ENCODE measurements at regions not wholly inside any gene's neighbourhood (a gene's known extent, or its start where the extent isn't known, plus 50 kb on each side); places are given as distances from the start of the nearest gene placed in this dataset.
"Not testable (repeated sequence)": the region's sequence is repeated elsewhere in the genome, so short reads cannot be mapped to it uniquely, and the experiment has no call there.

DNA sequence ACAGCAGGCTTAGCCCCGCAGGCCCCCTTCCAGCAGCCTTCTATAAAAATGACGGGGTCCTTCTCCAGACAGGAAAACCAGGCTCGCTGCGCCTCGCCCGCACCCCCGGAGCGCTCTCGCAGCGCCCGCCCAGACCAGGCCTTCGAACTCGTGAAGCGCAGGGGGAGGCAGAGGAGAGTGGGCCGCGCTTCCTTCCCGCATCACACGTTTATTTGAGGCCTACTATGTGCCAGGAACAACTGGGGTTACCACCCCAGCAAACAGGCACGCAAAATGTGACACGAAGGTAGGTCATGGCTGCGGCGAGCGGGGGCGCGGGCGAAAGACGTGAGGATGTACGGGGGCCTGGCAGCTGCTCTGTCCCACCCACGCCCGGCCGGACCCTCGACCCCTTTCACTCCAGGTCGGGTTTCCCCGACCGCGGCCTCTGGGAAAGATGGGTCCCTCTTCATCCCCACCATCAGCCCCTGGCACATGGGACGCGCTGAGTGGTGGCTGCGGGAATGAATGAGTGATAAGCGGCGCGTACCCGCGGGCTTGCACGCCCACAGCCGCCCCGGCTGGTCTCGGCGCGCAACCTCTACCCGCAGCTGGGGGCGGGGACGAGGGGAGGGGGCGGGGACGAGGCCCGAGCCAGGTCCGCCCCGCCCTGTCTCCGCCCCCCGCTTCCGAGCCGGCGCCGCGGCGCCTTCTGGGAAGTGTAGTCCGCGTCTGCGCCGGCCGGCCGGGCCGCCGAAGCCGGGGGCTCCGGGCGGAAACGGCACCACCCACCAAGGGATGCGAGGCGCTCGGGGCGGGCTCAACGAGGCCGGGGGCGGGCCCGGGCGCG is 59.1 kb downstream of the ZNF467 start:
- DNase-seq (ENCODE audit: low read depth): peak; percentile 89

DNA sequence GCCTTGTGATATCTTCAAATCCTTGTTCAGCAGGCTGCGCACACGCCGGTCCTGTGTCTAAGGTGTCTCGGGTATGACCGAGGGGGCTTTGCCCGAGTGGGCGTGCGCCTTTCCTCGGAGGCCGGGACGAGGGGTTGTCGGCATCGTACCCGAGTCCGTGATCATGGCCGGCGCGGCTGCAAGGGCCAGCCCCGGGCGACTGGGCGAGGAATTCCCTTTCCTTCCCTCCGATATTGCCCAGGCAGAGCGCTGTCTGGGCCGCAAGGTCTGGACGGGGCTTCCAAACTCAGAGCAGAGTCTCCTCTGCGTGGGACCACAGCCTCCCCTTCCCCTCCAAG is 59.7 kb downstream of the ZNF467 start:
- DNase-seq (ENCODE audit: low read depth): no peak

DNA sequence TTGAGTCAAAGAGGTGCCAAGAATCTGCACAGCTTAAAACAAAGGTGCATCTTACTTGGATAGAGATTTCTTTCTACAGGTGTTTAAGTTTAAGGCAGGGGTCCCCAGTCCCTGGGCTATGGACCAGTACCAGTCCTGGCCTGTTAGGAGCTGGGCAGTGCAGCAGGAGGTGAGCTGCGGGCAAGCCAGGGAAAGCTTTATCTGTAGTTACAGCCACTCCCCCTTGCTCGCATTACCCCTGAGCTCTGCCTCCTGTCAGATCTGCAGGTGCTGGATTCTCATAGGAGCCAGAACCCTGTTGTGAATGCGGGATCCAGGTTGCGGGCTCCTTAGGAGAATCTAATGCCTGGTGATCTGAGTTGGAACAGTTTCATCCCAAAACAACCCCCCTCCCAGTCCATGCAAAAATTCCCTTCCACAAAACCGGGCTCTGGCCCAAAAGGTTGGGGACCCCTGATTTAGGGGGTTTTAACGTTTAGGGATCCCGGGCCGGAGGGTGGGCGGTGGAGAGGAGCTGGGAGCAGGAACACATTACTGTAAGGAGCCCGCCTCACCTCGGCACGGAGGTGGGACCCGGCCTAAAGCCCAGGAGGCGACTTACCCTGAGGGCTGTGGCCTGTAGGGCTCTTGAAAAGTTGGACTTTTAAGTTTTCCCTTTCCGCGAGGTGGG is 60.2 kb downstream of the ZNF467 start:
- no peak for DNase-seq (ENCODE audit: low read depth)

DNA sequence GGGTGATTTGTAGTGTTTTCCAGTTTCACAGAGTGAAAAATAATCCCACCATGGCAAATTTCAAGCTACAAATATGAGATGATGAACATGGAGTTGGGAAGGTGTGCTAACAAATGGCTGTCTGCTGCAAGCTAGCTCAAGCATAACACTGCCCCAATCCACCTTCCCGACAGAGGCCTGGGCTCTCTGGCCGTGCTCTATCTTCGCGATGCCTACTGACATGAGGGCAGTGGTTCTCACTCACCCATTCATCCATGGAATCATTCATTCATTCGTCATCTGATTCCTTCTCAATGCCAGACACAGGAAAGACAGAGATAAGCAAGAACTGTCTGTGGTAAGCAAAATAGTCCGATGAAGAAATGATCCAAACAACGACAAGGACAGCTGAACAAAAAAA is 65.4 kb downstream of the ZNF467 start:
- no peak for DNase-seq (ENCODE audit: low read depth)

DNA sequence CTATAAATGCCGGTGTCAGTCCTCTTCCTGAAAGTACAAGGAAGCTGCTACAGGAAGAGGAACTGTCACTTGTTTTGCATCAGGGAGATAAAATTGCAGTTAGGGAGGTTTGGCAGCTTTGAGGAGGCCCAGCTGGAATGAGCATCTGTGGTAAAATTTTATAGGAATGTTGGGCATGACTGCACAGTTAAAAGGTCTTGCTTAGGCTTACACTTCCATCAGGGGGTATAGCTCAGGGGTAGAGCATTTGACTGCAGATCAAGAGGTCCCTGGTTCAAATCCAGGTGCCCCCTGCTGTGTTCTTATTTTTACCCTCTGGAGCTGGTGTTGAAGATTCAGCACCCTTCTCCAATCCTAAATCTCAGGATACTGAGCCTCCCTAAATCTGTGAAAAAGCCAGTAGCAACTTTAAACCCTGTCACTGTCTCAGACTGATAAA is 65.9 kb downstream of the ZNF467 start:
- DNase-seq (ENCODE audit: low read depth): no peak

DNA sequence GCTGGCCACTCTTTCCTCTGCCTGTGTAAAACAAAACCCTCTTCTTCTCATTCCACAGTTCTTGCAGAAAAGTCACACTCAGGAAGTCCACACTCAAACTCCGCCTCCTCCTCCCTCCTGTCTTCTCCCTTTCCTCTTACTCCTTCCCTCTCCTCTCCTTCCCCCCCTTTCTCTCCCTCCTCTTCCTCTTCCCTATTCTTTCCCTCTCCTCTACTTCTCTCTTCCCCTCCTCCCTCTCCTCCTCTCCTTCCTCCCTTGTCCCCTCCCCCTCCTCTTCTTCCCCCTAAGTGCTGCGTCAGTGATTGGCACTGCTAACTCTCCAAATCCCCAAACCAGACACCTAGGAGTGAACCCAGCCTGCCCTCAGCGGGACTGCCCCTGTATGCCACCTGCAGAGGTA is 67.0 kb downstream of the ZNF467 start:
- no peak for DNase-seq (ENCODE audit: low read depth)

DNA sequence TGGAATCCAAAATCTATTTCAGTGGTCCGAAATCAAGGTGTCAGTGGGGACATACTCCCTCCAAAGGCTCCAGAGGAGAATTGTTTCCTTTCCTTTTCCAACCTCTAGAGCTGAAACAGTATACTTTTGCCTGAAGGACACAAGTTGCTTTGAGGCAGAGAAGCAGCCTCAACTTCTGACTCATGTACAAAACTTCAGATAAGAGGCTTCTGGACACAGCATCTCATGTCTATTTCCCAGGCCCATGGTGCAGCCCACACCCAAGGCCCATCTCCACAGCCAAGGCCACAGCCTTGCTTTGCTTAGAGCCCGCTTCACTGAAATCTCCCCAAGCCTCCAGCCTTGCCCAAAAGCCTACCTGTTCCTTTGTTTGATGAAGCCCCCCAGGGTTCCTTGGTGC is 68.9 kb downstream of the ZNF467 start:
- DNase-seq (ENCODE audit: low read depth): no peak

DNA sequence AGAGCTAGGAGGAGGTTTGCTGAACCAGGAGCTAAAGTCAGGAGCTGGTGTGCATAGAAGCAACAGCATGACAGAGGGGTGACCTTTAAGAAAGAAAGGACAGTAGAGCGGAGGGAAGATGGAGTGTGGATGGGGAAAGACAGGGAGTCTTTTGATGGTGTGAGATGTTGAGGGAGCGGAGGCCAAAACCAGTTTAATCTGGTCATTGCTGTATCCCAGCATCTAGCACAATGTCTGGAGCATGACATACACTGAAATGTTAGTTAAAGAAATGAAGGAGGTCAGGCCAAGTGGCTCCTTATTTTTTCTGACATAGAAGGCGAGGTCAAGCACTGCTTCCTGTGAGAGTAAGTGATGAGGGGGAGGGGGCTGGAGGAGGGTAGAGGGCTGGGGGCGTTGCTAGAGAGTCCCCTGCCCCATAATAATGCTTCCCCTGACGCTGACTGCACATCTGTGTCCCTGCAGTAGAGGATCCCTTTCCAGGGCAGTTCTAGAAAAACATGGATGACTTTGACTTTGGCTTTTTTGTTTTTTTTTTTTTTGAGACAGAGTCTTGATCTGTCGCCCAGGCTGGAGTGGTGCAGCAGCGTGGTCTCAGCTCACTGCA is 70.2 kb downstream of the ZNF467 start:
- no peak for DNase-seq (ENCODE audit: low read depth)

DNA sequence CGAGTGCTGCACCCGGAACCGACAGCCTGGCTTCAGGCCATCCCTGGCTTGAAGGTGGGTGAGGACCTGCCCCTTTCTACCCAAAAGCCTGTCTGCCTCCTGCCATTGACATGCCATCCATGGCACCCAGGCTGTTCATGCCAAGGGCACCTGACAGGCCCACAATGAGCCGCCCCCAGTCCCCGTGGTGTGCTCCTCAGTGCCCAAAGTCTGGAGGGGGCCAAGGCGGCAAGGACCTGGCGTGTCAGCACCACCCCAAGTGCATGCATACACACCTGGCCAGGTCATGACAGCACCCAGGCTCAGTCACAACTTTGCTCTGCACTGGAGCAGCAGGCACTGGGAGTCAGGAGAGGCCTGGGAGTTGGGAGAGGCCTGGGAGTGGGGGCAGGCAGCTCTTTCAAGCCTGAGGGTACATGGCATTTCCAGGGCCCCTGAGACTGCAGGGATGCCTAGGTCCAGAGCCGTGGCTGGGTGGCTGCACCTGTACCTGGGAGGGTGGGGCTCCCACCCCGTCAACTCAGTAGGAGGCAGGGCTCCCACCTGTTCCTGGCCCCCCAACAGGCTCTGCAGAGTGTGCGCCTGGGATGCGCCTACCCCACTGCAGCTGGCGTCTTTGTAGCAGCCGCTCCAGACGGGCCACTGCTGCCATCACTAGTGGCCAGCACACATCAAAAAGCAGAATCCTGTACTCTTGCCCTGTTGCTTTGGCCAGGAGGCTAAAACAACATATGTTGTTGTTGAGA is 71.7 kb downstream of the ZNF467 start:
- DNase-seq (ENCODE audit: low read depth): no peak

DNA sequence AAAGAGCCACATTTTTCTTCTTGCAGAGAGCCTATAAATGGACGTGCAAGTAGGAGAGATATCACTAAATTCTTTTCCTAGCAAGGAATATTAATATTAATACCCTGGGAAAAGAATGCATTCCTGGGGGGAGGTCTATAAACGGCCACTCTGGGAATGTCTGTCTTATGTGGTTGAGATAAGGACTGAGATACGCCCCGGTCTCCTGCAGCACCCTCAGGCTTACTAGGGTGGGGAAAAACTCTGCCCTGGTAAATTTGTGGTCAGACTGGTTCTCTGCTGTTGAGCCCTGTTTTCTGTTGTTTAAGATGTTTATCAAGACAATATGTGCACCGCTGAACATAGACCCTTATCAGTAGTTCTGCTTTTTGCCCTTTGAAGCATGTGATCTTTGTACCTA is 75.6 kb downstream of the ZNF467 start:
- not testable (repeated sequence) for DNase-seq (ENCODE audit: low read depth)

DNA sequence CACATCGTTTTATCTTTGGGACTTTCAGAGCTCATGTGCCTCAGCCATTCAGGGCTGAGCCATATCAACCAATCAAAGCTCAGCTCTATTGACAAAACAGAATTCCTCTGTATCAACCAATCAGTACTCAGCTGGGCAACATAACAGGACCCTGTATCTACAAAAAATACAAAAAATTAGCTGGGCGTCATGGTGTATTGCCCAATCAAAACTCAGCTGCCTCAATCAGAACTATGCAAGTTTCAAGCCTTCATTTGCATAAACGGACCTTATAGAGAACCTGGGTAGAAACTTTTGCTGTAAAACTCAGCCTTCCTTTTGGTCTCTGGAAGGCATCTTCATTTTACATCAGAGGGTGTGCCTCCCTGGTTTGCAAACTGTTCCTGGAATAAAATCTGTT is 77.1 kb downstream of the ZNF467 start:
- DNase-seq (ENCODE audit: low read depth): no peak

DNA sequence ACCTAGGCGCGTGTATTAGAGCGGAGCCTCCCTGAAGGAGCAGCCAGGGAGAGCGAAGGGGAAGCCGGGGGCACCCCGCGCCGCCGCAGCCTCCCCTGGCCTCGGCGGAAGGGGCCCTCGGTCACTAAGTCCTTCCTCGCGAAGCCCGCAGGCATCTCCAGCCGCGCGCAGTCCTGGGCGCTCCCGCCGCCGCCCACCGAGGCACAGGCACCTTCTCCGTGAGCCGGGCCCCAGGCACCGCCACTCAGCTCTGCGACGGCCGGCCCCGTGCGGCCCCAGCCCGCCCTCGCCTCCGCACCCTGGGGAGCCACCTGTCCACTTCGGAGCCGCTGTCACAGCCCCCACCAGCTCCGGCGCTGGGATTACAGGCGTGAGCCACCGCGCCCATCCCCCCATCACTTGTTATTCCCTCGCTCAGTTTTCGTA is 80.8 kb downstream of the ZNF467 start:
- no peak for DNase-seq (ENCODE audit: low read depth)

DNA sequence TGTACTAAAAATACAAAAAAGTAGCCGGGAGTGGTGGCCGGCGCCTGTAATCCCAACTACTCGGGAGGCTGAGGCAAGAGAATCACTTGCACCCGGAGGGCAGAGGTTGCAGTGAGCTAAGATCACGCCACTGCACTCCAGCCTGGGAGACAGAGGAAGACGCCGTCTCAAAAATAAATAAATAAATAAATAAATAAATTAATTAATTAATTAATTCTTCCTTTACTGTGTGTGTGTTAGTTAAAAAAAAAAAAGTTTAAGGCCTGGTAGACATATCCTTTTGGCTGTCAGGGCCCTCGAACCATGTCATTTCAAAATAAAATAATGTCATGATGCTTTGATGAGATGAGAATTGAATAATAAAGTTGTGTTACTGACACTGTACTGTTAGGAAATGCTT is 81.3 kb downstream of the ZNF467 start:
- no peak for DNase-seq (ENCODE audit: low read depth)

DNA sequence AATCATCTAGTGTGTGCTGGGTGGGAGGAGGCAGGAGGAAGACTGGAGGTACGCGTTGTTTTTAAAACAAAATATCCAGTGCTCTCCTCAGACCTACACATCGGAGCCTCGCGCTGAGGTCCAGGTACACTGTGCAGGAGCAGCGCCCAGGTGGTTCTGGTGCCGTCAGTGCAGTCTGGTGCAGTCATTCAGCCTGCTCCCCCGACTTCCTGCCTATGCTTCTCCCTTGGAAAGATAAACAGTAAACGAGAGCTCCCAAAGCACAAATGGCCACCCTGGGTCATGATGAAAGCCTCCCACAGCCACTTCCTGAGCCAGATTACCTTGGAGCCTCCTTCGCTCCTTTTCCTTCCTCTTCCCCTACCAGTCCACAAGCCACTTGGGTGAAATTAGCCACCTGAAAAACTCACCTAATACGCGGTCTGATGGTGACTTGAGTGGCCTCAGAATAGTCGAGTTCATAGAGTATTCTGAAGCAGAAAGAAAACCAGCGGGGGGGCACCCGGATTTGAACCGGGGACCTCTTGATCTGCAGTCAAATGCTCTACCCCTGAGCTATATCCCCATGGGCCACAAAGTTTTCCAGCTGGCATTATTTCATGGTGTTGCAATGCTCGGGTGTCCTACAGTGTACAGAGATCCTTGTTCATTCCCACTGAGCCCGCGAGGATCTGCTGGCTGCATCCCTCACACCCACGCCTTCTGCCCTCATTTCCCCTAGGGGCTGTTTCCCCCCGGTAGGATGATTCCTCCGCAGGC is 82.5 kb downstream of the ZNF467 start:
- no peak for DNase-seq (ENCODE audit: low read depth)

DNA sequence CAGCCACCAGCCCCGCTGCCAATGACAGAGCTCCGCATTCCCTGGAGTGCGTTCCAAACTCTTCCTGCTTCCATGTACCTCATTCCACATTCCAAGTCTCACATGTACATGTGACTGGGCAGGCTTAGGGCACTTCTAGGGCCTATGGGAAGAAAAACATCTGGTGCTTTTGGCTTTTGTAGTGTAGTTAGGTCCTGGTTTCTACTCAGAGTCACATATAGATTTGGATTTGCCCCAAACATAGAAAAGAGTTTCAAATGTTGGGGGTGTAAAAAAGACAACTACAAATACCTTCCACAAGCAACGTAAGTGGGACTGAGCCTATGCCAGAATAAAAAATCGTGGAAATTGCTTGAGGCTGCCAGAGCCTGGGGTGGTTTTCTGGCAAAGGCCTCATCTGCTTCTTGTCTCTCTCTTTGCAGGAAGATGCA is 84.1 kb downstream of the ZNF467 start:
- DNase-seq (ENCODE audit: low read depth): no peak

DNA sequence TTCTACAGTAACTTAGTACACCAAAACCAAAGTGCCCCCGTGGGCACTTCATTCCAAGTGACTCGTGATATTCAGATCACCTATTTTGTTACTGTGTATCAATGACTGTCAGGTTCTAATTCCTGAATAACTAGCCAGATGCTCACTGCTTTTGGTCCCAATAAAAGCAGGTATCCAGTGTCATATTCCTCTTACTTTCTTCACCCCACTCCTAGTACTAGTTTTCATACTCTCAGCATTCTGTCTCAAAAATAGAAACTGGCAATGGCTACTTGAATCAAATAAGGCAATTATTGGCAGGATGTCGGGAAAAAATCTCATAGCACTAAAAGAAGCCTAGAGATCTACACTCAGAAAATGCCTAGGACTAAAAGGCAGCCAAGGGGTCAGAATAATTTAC is 84.6 kb downstream of the ZNF467 start:
- no peak for DNase-seq (ENCODE audit: low read depth)

DNA sequence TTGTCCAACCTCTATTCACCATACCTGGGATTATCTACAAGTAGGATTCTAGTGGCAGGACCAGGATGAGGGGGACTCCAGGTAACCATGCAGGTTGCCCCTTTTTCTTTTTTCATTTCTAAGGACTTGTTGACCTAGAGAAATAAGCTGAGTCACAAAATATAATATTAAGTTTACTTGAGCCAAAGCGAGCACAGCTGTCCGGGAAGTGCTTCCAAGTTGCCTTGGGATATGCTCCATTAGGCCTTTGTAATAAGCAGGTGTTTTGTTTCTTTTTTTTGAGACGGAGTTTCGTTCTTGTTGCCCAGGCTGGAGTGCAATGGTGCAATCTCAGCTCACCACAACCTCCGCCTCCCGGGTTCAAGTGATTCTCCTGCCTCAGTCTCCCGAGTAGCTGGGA is 85.6 kb downstream of the ZNF467 start:
- DNase-seq (ENCODE audit: low read depth): not testable (repeated sequence)

DNA sequence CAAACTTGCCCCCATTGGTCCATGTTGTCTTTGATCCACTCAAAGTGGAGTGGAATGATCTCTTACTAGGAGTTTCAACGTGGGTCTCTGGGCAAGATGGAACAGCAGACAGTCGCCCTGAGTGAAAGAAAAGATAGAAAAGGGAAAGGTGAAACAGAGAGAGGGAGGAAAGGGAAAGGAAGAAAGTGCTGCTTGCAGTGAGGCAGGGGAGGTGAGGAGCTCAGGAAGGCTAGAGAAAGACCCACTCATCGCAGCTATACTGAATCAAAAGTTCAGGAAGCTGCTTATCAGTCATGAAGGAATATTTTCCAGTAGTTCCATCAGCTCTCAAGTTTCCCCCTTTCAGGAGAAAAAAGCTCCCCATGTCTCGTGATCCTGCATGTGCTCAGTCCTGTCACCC is 86.9 kb downstream of the ZNF467 start:
- no peak for DNase-seq (ENCODE audit: low read depth)

DNA sequence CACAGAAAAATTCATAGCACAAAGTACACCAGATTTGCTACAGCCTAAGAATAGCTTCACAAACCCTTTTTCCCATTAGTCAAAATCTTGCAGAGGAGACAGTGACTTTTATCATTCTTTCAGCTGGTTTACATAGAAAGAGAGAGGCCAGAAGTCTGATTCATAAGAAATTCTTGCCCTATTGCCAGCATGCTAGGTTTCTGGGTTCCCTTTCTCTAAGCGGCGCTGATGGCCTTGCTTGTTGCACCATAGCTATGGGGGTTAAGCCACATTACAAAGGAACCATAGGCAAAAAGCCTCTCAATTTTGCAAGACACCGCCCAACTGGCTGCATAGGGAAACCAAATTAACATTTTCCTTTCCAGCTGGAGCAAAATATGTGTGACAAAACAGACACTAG is 87.4 kb downstream of the ZNF467 start:
- no peak for DNase-seq (ENCODE audit: low read depth)

DNA sequence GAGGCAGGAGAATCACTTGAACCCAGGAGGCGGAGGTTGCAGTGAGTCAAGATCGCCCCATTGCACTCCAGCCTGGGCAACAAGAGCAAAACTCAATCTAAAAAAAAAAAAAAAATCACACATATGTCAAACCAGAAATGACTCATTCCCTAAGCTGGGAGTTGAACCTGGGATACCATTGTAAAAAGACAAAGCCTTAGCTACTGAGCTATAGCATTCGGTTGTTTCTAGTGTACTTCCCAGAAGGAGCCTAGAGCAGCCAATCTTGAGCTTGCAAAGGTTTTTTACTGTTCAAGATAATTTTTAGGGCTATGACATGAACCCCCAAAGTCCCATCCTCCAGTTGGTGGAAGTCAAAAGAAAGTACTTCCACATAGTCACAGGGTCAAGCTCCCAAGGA is 87.9 kb downstream of the ZNF467 start:
- no peak for DNase-seq (ENCODE audit: low read depth)

DNA sequence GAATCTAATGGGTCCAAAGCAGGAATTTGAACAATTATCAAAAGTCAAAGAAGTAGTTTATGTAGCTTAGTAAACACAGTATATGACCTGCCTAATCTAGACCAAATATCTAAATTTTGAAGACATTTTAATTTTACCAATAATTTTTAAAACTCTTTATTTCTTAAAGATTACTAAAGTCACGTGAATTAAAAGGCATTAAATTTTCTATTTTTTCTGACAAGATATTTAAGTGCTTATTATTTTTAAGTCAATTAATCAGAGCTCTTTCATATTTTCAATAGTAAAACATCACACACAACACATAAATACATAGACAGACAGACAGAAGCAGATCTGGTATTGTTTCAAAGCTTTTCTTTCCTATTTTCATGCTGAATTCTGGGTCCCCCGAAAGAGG is 89.5 kb downstream of the ZNF467 start:
- DNase-seq (ENCODE audit: low read depth): no peak

DNA sequence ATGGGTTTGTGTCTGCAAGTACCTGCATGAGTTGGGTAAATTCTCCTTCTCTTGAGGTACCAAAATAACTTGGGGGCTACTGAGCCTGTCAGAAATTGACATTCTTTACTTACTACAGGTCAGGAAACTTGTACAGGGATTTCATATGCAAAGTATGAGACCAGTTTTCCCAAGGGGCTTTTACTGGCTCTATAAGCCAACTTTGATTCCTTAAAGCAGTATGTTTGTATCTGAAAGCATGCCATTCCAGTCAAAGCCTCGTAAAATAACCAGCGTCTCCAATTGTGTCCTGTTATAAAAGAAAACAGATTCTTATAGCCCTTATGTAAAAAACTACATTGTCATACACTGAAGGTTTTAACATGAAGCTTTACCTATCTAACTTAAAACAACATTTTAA is 90.2 kb downstream of the ZNF467 start:
- DNase-seq (ENCODE audit: low read depth): no peak
